ENCODE measurements at regions not wholly inside any gene's neighbourhood (a gene's known extent, or its start where the extent isn't known, plus 50 kb on each side); places are given as distances from the start of the nearest gene placed in this dataset.

DNA sequence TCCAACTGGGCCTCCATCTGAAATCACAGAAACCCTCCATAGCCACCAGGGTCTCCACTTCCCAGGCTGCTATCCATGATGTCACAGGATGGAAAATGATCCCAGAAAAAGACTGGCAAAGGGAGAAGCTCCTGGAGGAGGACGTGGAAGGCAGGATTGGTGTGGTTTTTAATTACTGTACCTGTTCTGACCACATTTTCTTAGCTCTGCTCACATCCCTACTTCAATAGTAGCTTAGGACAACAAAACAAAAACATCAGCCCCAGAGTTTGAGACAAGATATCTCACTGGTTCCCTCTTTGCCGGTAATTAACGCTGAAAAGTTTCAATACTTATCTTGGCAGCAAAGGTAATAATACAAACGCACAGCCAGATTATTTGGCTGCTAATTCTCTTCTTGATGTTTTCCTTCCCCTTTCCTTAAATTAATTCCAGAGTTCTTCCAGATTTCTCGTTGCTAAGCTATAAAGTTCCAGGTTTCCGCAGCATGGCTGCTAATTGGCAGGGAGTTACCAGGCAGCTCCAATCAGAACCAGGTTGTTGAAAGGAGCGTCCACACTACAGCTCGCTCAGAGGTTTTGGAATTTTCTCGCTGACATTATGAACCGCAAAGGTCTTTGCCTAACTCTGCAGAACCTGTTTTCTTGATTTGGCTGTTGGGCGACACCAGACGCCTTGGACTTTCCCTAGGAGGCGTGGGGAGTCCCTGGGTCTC lies 263.4 kb downstream of the MRTFB start:
- H3K36me3 ChIP-seq (ENCODE audit: insufficient read depth, low read length), result no peaks in the 10 kb centered on the region
- H2AFZ ChIP-seq (ENCODE audit: low read length), result no peak overlapping the region
- no peaks in the 10 kb centered on the region for H3K9me2 ChIP-seq (replicated peaks; ENCODE audit: low read depth, low read length)
- H3K9me3 ChIP-seq (ENCODE audit: insufficient read depth, low read depth, low read length), result no peaks in the 10 kb centered on the region
- TF ChIP-seq, protein P1, sequence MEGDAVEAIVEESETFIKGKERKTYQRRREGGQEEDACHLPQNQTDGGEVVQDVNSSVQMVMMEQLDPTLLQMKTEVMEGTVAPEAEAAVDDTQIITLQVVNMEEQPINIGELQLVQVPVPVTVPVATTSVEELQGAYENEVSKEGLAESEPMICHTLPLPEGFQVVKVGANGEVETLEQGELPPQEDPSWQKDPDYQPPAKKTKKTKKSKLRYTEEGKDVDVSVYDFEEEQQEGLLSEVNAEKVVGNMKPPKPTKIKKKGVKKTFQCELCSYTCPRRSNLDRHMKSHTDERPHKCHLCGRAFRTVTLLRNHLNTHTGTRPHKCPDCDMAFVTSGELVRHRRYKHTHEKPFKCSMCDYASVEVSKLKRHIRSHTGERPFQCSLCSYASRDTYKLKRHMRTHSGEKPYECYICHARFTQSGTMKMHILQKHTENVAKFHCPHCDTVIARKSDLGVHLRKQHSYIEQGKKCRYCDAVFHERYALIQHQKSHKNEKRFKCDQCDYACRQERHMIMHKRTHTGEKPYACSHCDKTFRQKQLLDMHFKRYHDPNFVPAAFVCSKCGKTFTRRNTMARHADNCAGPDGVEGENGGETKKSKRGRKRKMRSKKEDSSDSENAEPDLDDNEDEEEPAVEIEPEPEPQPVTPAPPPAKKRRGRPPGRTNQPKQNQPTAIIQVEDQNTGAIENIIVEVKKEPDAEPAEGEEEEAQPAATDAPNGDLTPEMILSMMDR (conservative IDR thresholded peaks at IDR 0.05; ENCODE audit: low read length), result no peak
- no peak for TF ChIP-seq EZH2phosphoT487 (IDR thresholded peaks at IDR 0.05; ENCODE audit: borderline replicate concordance)
- no peaks in the 10 kb centered on the region for H3K27me3 ChIP-seq (ENCODE audit: insufficient read depth, low read length, poor library complexity, severe bottlenecking)
- no peaks in the 10 kb centered on the region for H3K4me1 ChIP-seq (ENCODE audit: insufficient read depth, low read length, poor library complexity, severe bottlenecking)
- no peak overlapping the region for H3K9ac ChIP-seq (ENCODE audit: low read depth, low read length, poor library complexity, severe bottlenecking)
- H3F3A ChIP-seq (ENCODE audit: low read depth), result no peaks in the 10 kb centered on the region
- H3K79me2 ChIP-seq (ENCODE audit: insufficient read depth, low read length), result no peaks in the 10 kb centered on the region
- H3K4me2 ChIP-seq (ENCODE audit: low read depth, low read length, poor library complexity, severe bottlenecking), result no peak overlapping the region
- H4K20me1 ChIP-seq (ENCODE audit: insufficient read depth, low read length, poor library complexity, severe bottlenecking), result no peaks in the 10 kb centered on the region
- H3K4me3 ChIP-seq (ENCODE audit: low read length, poor library complexity, severe bottlenecking), result no peak overlapping the region

DNA sequence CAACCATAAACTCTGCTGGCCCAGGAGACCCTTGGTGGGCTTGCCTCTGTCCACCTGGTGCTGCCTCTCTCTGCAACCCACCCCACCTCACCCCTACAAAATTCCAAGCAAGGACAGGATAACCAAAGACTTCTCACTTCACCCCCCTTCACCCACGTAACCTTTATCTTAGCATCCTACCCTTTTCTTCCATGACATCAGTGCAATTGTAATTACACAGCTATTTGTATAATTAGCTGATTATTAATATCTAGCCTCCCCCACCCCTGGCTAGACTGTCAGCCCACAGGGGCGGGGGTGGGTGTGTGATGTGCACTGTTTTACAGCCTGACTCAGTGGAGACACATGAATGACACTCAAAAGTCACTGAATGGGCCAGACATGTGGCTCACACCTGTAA lies 262.2 kb downstream of the MRTFB start:
- no peak for TF ChIP-seq EZH2phosphoT487 (IDR thresholded peaks at IDR 0.05; ENCODE audit: borderline replicate concordance)
- TF ChIP-seq, protein P1 (conservative IDR thresholded peaks at IDR 0.05; ENCODE audit: low read length), result no peak
- no peaks in the 10 kb centered on the region for H3K27me3 ChIP-seq (ENCODE audit: insufficient read depth, low read length, poor library complexity, severe bottlenecking)
- H3F3A ChIP-seq (ENCODE audit: low read depth), result no peaks in the 10 kb centered on the region
- H3K36me3 ChIP-seq (ENCODE audit: insufficient read depth, low read length), result no peaks in the 10 kb centered on the region
- H3K4me1 ChIP-seq (ENCODE audit: insufficient read depth, low read length, poor library complexity, severe bottlenecking), result no peaks in the 10 kb centered on the region
- no peak overlapping the region for H3K4me3 ChIP-seq (ENCODE audit: low read length, poor library complexity, severe bottlenecking)
- H3K79me2 ChIP-seq (ENCODE audit: insufficient read depth, low read length), result no peaks in the 10 kb centered on the region
- H3K9me3 ChIP-seq (ENCODE audit: insufficient read depth, low read depth, low read length), result no peaks in the 10 kb centered on the region
- H3K9ac ChIP-seq (ENCODE audit: low read depth, low read length, poor library complexity, severe bottlenecking), result no peak overlapping the region
- H3K4me2 ChIP-seq (ENCODE audit: low read depth, low read length, poor library complexity, severe bottlenecking), result no peak overlapping the region
- no peaks in the 10 kb centered on the region for H3K9me2 ChIP-seq (replicated peaks; ENCODE audit: low read depth, low read length)
- no peaks in the 10 kb centered on the region for H4K20me1 ChIP-seq (ENCODE audit: insufficient read depth, low read length, poor library complexity, severe bottlenecking)
- H2AFZ ChIP-seq (ENCODE audit: low read length), result no peak overlapping the region

DNA sequence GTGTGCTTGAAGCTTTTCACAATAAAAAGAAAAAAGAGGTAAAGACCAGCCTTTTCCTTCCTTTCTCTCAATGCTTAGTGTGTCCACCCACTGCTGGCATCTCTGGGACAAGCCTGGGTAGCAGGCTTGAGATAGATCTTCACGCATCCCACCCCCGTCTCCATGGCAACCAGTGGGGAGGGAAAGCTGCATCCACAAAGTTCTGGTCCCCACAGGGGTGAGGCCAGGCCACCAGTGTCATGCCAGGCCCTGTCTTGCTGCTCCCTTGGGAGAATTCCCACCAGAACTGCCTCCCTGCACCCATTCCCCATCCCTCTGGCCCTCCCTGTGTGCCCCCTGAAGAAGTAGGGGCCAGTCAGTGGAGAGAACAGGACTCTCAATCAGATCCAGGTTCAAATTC lies 259.9 kb downstream of the MRTFB start:
- no peak overlapping the region for H3K4me3 ChIP-seq (ENCODE audit: low read length, poor library complexity, severe bottlenecking)
- H3K27me3 ChIP-seq (ENCODE audit: insufficient read depth, low read length, poor library complexity, severe bottlenecking), result no peaks in the 10 kb centered on the region
- no peak overlapping the region for H3K9ac ChIP-seq (ENCODE audit: low read depth, low read length, poor library complexity, severe bottlenecking)
- H3K9me3 ChIP-seq (ENCODE audit: insufficient read depth, low read depth, low read length), result no peaks in the 10 kb centered on the region
- no peak overlapping the region for H2AFZ ChIP-seq (ENCODE audit: low read length)
- no peaks in the 10 kb centered on the region for H3K9me2 ChIP-seq (replicated peaks; ENCODE audit: low read depth, low read length)
- no peaks in the 10 kb centered on the region for H4K20me1 ChIP-seq (ENCODE audit: insufficient read depth, low read length, poor library complexity, severe bottlenecking)
- no peaks in the 10 kb centered on the region for H3K4me1 ChIP-seq (ENCODE audit: insufficient read depth, low read length, poor library complexity, severe bottlenecking)
- no peaks in the 10 kb centered on the region for H3F3A ChIP-seq (ENCODE audit: low read depth)
- no peaks in the 10 kb centered on the region for H3K36me3 ChIP-seq (ENCODE audit: insufficient read depth, low read length)
- no peak overlapping the region for H3K4me2 ChIP-seq (ENCODE audit: low read depth, low read length, poor library complexity, severe bottlenecking)
- no peaks in the 10 kb centered on the region for H3K79me2 ChIP-seq (ENCODE audit: insufficient read depth, low read length)
- TF ChIP-seq EZH2phosphoT487 (IDR thresholded peaks at IDR 0.05; ENCODE audit: borderline replicate concordance), result no peak
- TF ChIP-seq, protein P1 (conservative IDR thresholded peaks at IDR 0.05; ENCODE audit: low read length), result no peak

Measured in Loucy (cell line).